Activated naive CD4-positive, alpha-beta T cell treated with anti-CD3 and anti-CD28 coated beads, Interleukin-2, amount 10 ng/mL, durations not matched to agents 7 days and 5 days (primary cell): ENCODE measurements at regions not wholly inside any gene's neighbourhood (a gene's known extent, or its start where the extent isn't known, plus 50 kb on each side); places are given as distances from the start of the nearest gene placed in this dataset.
A peak's percentile ranks its signal among the peaks of the same experiment; 100 is the strongest.

ENCODE experiments used
- CTCF ChIA-PET: fragments of 350-600 bp; sonication (Branson Sonifier 250); formaldehyde crosslinking; loops from one replicate; lab custom pipeline; 2021; ENCODE audit warnings: antibody characterized with exemption; lab: Charles Lee
- DNase-seq: peaks from one replicate; pipeline ENCODE4 v3.0.0-alpha.2; 2020
- H3K27ac Mint-ChIP-seq: one replicate; pipeline ENCODE4 v1.8.0; 2021; ENCODE audit warnings: mild to moderate bottlenecking, moderate library complexity, mixed read lengths
- H3K27me3 Mint-ChIP-seq: one replicate; pipeline ENCODE4 v1.8.0; 2021; ENCODE audit warnings: mild to moderate bottlenecking, mixed read lengths
- H3K36me3 Mint-ChIP-seq: one replicate; pipeline ENCODE4 v1.8.0; 2021; ENCODE audit warnings: mixed read lengths
- H3K4me1 Mint-ChIP-seq: one replicate; pipeline ENCODE4 v1.8.0; 2021; ENCODE audit warnings: mixed read lengths
- H3K4me3 Mint-ChIP-seq: one replicate; pipeline ENCODE4 v1.8.0; 2021; ENCODE audit warnings: mild to moderate bottlenecking, moderate library complexity, mixed read lengths
- H3K9me3 Mint-ChIP-seq: one replicate; pipeline ENCODE4 v1.8.0; 2021; ENCODE audit warnings: mixed read lengths

- peaks cover 58% of the 10 kb centered on the region for H3K4me1 Mint-ChIP-seq
- H3K27me3 Mint-ChIP-seq: peaks cover 13% of the 10 kb centered on the region
- peak overlapping the region; percentile 80 for H3K4me3 Mint-ChIP-seq
- peak; percentile 84 for DNase-seq
- peak overlapping the region; percentile 89 for H3K27ac Mint-ChIP-seq
- no peaks in the 10 kb centered on the region for H3K9me3 Mint-ChIP-seq
- H3K36me3 Mint-ChIP-seq: peaks cover 25% of the 10 kb centered on the region
- CTCF ChIA-PET: interaction anchor here (0.6 to 1.0 kb wide), 4 partner anchors 30 to 506 kb away, joined by 3 read pairs; no protein-coding TSS in a partner anchor
Observed at GRCh38 chr17:77372444-77373298, 231.9 kb downstream of the SEC14L1 start.

DNA sequence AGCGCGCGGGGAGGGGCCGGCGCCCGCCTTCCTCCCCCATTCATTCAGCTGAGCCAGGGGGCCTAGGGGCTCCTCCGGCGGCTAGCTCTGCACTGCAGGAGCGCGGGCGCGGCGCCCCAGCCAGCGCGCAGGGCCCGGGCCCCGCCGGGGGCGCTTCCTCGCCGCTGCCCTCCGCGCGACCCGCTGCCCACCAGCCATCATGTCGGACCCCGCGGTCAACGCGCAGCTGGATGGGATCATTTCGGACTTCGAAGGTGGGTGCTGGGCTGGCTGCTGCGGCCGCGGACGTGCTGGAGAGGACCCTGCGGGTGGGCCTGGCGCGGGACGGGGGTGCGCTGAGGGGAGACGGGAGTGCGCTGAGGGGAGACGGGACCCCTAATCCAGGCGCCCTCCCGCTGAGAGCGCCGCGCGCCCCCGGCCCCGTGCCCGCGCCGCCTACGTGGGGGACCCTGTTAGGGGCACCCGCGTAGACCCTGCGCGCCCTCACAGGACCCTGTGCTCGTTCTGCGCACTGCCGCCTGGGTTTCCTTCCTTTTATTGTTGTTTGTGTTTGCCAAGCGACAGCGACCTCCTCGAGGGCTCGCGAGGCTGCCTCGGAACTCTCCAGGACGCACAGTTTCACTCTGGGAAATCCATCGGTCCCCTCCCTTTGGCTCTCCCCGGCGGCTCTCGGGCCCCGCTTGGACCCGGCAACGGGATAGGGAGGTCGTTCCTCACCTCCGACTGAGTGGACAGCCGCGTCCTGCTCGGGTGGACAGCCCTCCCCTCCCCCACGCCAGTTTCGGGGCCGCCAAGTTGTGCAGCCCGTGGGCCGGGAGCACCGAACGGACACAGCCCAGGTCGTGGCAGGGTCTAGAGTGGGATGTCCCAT lies 232.8 kb downstream of the SEC14L1 start:
- Mint-ChIP-seq H3K36me3 (peaks cover 33% of the 10 kb centered on the region), H3K27ac (peak overlapping the region; percentile 97), H3K4me3 (peak overlapping the region; percentile 100), H3K4me1 (peaks cover 67% of the 10 kb centered on the region), H3K27me3 (peaks cover 13% of the 10 kb centered on the region), H3K9me3 (no peaks in the 10 kb centered on the region)
- CTCF ChIA-PET: interaction anchor here (0.9 to 5.0 kb wide), 7 partner anchors 17 to 48 kb away, joined by 3 to 38 read pairs (median 4); no protein-coding TSS in a partner anchor
- DNase-seq: peak; percentile 71

GRCh38 chr17:77374170-77374936 lies 233.6 kb downstream of the SEC14L1 start:
- peak overlapping the region; percentile 100 for H3K4me3 Mint-ChIP-seq
- no peaks in the 10 kb centered on the region for H3K9me3 Mint-ChIP-seq
- DNase-seq: peak; percentile 90
- CTCF ChIA-PET: interaction anchor here (0.8 to 5.0 kb wide), 11 partner anchors 8 to 84 kb away, joined by 3 to 38 read pairs (median 3); no protein-coding TSS in a partner anchor
- H3K27me3 Mint-ChIP-seq: peaks cover 9% of the 10 kb centered on the region
- H3K27ac Mint-ChIP-seq: peak overlapping the region; percentile 97
- peaks cover 39% of the 10 kb centered on the region for H3K36me3 Mint-ChIP-seq
- H3K4me1 Mint-ChIP-seq: peaks cover 72% of the 10 kb centered on the region

- no peaks in the 10 kb centered on the region for H3K27me3 Mint-ChIP-seq
- H3K9me3 Mint-ChIP-seq: no peaks in the 10 kb centered on the region
- DNase-seq: no peak
- H3K27ac Mint-ChIP-seq: peak overlapping the region; percentile 97
- peak overlapping the region; percentile 100 for H3K4me3 Mint-ChIP-seq
- peaks cover 73% of the 10 kb centered on the region for H3K4me1 Mint-ChIP-seq
- peaks cover 42% of the 10 kb centered on the region for H3K36me3 Mint-ChIP-seq
- CTCF ChIA-PET: interaction anchor here (0.8 to 5.0 kb wide), 14 partner anchors 8 to 83 kb away, joined by 3 to 38 read pairs (median 4); no protein-coding TSS in a partner anchor
Observed at GRCh38 chr17:77375108-77375916, 234.5 kb downstream of the SEC14L1 start.

DNA sequence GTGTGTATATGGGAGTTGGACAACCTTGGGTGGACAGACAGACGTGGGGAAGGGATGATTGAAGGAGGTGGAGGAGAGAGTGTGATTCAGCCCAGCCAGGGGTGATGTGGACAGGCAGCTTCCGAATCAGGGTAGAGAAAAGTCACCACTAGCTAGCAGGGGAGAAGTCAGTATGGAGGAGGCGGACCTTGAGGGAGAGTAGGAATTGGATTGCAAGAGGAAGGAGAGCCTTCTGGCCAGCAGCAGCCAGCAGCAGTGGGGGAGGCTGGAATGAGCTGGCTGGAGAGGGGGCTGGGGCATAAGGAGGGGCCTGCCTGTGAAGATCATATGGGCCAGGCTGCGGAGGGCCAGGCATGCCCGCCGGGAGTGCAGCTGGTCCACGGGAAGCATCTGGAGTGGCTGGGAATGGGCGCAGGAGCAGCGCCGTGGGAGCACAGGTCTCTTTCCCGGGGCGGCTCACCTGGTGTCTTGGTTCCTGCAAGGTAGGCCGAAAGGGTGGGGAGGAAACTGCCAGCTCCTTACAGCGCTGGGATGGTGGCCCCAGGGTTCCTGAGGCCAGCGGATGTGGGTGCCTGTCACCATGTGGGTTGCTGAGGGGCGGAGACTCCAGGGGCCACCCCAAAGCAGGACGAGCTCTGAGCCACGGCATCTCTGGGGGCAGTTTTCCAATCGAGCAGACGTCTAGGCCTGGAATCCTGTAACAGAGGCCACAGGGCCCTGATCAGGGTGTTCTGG lies 235.3 kb downstream of the SEC14L1 start:
- Mint-ChIP-seq H3K4me1 (peaks cover 73% of the 10 kb centered on the region), H3K36me3 (peaks cover 44% of the 10 kb centered on the region)
- peak; percentile 89 for DNase-seq

DNA sequence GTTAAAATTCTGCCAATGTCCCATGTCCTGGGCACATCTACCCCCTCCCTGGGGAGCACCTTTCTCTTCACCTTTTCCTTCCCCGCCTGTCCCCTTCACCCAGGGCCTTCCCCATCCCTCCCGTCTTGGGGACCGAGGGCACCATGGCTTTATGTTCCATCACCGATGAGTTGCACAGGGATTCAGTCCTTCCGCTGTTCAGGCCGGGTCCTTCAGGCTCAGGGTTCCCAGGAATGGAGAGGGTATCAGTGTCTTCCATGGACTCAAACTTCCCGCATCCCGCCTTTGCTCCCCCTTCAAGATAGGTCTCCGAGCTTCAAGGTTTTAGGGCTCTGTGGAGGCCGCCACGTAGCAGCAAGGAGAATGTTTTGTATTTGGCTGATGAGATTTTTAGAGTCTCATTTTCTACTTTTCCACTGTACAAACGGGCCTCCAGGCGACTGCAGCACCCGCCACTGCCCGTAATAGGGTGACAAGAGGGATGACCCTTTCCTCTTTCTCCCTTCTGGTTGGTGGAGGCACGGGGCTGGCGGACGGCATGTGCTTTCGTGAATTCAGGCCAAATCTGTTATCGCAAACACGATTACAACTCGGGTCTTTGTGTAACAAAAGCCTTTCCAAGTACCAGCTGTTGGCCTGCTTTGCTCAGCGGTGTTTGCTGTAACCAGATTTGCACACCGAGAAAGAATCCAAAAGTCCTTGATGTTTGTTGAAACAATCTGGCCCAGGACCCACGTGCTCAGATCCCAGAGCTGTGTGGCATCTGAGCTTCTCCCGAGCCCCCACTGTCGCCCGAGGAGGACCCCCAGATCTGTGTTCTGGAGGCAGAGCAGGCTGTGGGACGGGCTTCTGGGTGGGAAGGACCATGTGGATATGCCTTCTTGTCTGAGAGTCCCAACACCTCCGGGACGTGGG lies 236.3 kb downstream of the SEC14L1 start:
- H3K27me3 Mint-ChIP-seq: no peaks in the 10 kb centered on the region
- H3K4me3 Mint-ChIP-seq: peak overlapping the region; percentile 100
- H3K4me1 Mint-ChIP-seq: peaks cover 73% of the 10 kb centered on the region
- CTCF ChIA-PET: interaction anchor here (1.1 to 5.0 kb wide), 8 partner anchors 11 to 75 kb away, joined by 3 to 38 read pairs (median 6); no protein-coding TSS in a partner anchor
- H3K27ac Mint-ChIP-seq: peak overlapping the region; percentile 97
- H3K36me3 Mint-ChIP-seq: peaks cover 50% of the 10 kb centered on the region
- DNase-seq: no peak
- H3K9me3 Mint-ChIP-seq: no peaks in the 10 kb centered on the region

More for the DNA sequence above, 235.3 kb downstream of the SEC14L1 start:
- CTCF ChIA-PET: interaction anchor here (1.1 to 5.0 kb wide), 9 partner anchors 10 to 82 kb away, joined by 3 to 38 read pairs (median 5); no protein-coding TSS in a partner anchor
- H3K27ac Mint-ChIP-seq: peak overlapping the region; percentile 97
- no peaks in the 10 kb centered on the region for H3K27me3 Mint-ChIP-seq
- H3K9me3 Mint-ChIP-seq: no peaks in the 10 kb centered on the region
- H3K4me3 Mint-ChIP-seq: peak overlapping the region; percentile 100

- Mint-ChIP-seq H3K27me3 (no peaks in the 10 kb centered on the region), H3K4me3 (peak overlapping the region; percentile 33), H3K9me3 (no peaks in the 10 kb centered on the region), H3K27ac (no peak overlapping the region), H3K36me3 (peaks cover 55% of the 10 kb centered on the region), H3K4me1 (peaks cover 76% of the 10 kb centered on the region)
- DNase-seq: no peak
- CTCF ChIA-PET: interaction anchor here (1.2 to 5.0 kb wide), 3 partner anchors 11 to 52 kb away, joined by 3 to 38 read pairs (median 6); no protein-coding TSS in a partner anchor
Observed at GRCh38 chr17:77377710-77378235, 237.0 kb downstream of the SEC14L1 start.

DNA sequence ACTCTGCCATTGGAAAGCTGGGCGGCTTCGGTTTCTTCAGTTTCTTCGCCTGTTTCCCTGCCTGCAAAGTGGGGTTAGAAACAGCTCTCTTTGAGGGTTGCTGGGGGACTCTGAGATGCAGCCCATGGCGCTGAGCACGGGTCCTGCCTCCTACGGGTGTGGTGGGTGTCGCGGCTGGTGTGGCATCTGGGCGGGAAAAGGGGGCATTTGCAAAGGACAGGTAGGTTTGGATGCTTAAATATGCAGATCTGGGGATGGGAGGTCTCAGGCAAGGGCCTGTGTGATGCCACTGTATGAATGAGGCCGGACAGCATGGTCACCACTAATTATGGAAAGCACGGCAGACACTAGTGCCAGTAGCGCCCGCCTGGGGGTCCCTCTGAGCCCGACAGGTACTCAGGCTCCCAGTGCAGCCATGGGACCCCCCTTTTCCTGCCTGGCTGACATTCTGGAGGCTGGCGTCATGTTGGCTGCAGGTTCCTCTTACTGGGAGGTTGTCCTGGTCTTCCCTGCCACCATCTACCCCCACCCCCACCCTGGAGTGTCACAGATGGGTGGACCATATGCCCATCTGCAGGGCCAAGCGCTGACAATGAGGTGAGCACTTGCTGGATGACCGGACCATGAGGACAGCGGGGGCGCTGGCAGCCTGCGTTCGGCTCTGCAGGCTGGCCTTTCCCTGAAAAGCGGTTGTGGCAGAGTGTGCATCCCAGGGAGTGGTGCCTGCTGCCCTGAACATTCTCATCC lies 237.7 kb downstream of the SEC14L1 start:
- CTCF ChIA-PET: interaction anchor here (1.2 to 5.0 kb wide), 2 partner anchors 12 to 51 kb away, joined by 3 to 38 read pairs; no protein-coding TSS in a partner anchor
- Mint-ChIP-seq H3K9me3 (no peaks in the 10 kb centered on the region), H3K27me3 (no peaks in the 10 kb centered on the region), H3K27ac (peak overlapping the region; percentile 9), H3K4me1 (peaks cover 83% of the 10 kb centered on the region), H3K4me3 (peak overlapping the region; percentile 13), H3K36me3 (peaks cover 61% of the 10 kb centered on the region)
- no peak for DNase-seq

DNA sequence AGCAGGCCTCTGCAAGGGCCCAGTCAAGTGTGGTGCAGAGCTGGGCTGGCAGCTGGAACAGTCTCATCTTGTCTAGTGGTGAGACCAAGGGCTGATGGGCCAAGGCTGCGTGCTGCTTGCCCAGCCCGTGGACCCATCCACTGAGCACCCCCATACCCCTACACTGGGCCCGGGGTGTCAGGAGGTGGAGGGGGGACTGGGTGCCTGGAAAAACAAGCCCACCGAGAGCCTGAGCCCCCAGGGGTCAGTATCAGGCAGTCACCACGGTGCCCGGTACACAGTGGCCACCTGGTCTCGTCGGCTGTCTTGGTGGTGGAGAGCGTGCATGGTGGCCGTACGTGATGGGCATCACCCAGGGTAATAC lies 238.3 kb downstream of the SEC14L1 start:
- Mint-ChIP-seq H3K36me3 (peaks cover 65% of the 10 kb centered on the region), H3K27ac (no peak overlapping the region), H3K4me1 (peaks cover 88% of the 10 kb centered on the region), H3K27me3 (no peaks in the 10 kb centered on the region), H3K4me3 (no peak overlapping the region), H3K9me3 (no peaks in the 10 kb centered on the region)
- CTCF ChIA-PET: interaction anchor here (5.0 kb wide), 1 partner anchor 11 kb away, joined by 38 read pairs; no protein-coding TSS in a partner anchor
- no peak for DNase-seq

- Mint-ChIP-seq H3K4me1 (peaks cover 96% of the 10 kb centered on the region), H3K9me3 (no peaks in the 10 kb centered on the region), H3K27ac (peak overlapping the region; percentile 52), H3K27me3 (no peaks in the 10 kb centered on the region), H3K4me3 (no peak overlapping the region), H3K36me3 (peaks cover 66% of the 10 kb centered on the region)
- CTCF ChIA-PET: no interaction called here
- no peak for DNase-seq
Observed at GRCh38 chr17:77379832-77380231, 239.1 kb downstream of the SEC14L1 start.
